ENCODE measurements at regions not wholly inside any gene's neighbourhood (a gene's known extent, or its start where the extent isn't known, plus 50 kb on each side); places are given as distances from the start of the nearest gene placed in this dataset.

DNA sequence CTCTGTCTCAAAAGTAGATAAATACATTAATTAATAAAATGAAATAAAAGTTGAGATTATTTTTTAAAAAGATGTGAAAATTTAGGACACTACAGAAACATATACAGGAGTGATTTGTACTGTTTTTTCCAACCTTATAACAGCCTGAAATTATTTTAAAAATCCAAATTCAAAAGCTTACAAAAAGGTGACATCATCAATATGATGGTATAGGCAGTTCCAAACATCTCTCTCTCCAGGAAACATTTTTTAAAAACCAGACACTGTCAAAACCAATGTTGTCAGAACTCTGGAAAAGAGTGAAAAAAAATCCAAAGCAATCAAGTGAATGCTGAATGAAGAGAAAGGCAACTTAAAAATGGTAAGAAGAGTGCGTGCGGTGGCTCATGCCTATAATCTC, 76.7 kb downstream of the HHEX start:
- no peak overlapping the region for H3K4me3 ChIP-seq (ENCODE audit: low read depth, low read length)
- TF ChIP-seq, protein P1, sequence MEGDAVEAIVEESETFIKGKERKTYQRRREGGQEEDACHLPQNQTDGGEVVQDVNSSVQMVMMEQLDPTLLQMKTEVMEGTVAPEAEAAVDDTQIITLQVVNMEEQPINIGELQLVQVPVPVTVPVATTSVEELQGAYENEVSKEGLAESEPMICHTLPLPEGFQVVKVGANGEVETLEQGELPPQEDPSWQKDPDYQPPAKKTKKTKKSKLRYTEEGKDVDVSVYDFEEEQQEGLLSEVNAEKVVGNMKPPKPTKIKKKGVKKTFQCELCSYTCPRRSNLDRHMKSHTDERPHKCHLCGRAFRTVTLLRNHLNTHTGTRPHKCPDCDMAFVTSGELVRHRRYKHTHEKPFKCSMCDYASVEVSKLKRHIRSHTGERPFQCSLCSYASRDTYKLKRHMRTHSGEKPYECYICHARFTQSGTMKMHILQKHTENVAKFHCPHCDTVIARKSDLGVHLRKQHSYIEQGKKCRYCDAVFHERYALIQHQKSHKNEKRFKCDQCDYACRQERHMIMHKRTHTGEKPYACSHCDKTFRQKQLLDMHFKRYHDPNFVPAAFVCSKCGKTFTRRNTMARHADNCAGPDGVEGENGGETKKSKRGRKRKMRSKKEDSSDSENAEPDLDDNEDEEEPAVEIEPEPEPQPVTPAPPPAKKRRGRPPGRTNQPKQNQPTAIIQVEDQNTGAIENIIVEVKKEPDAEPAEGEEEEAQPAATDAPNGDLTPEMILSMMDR (IDR thresholded peaks at IDR 0.05; ENCODE audit: low read depth, low read length) = no peak

DNA sequence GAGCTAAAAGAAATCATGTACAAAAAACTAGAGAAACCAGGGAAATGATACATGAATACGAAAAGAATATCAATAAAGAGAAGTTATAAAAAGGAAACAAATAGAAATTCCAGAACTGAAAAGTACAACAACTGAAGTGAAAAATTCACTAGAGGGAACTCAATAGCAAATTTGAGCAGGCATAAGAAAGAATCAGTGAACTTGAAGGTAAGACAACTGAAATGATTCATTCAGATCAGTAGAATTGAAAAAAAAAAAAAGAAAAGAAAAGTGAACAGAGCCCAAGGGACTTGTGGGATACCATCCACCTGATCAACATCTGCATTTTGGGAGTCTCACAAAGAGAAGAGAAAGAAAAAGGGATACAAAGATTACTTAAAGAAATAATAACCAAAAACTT, 78.3 kb downstream of the HHEX start:
- TF ChIP-seq, protein P1 (IDR thresholded peaks at IDR 0.05; ENCODE audit: low read depth, low read length) = no peak
- H3K4me3 ChIP-seq (ENCODE audit: low read depth, low read length) = no peak overlapping the region

DNA sequence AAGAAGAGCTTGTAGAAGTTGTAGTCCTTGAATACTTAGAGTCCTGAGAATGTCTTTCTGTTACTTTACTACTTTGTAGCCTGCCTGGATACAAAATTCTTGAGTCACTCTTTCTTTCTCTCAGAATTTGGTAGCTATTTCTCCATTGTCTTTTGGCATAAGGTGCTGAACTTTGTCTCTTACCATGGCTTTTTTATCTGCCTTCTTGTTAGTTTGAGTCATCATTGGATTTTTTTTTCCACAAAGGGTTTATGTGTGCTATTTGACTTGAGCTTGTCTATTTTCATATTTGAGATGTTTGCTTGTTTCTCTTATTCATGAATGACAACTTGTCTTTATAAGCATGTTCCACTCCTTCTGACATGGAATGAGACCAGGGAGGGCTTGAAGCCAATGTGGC, 74.5 kb upstream of the EXOC6 start:
- TF ChIP-seq, protein P1 (IDR thresholded peaks at IDR 0.05; ENCODE audit: low read depth, low read length) = no peak
- no peak overlapping the region for H3K4me3 ChIP-seq (ENCODE audit: low read depth, low read length)

DNA sequence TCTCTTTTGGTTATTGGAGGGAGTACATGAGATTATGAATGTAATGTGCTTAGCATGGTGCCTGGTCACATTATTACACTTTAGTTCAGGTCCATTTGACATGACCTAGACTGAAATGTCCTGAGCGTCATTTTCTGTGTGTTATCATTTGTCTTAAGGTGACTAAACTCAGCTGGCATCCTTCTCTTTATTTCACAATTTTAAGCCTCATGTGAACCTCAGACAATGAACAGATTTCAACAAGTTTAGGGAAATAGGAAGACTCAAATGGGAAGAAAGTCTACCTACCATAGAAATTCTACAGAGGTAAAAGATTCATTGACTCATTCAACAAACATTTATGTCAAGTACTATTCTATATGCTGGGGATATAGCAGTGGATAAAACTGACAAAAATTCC, 70.2 kb upstream of the EXOC6 start:
- H3K4me3 ChIP-seq (ENCODE audit: low read depth, low read length) = no peak overlapping the region
- TF ChIP-seq, protein P1 (IDR thresholded peaks at IDR 0.05; ENCODE audit: low read depth, low read length) = no peak

DNA sequence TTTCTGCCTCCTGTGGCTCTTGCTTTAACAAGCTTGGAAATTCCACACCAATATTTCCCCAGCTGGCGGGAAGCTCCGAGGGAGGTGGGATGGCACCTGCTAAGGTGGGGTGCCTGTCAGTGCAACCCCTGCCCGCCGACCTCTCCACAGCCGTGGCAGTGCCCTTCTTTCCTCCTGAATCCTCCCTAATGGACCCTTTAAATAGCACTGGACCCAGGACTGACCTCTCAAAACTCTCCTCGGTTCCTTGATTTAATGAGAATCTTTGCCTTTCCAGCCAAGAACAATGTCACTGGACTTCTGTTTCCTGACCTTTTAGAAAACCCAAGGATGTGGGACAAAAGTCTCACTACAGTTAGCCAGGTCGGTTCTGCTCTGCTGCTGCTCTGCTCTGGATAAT, 63.2 kb upstream of the EXOC6 start:
- TF ChIP-seq, protein P1 (IDR thresholded peaks at IDR 0.05; ENCODE audit: low read depth, low read length) = no peak
- H3K4me3 ChIP-seq (ENCODE audit: low read depth, low read length) = no peak overlapping the region

DNA sequence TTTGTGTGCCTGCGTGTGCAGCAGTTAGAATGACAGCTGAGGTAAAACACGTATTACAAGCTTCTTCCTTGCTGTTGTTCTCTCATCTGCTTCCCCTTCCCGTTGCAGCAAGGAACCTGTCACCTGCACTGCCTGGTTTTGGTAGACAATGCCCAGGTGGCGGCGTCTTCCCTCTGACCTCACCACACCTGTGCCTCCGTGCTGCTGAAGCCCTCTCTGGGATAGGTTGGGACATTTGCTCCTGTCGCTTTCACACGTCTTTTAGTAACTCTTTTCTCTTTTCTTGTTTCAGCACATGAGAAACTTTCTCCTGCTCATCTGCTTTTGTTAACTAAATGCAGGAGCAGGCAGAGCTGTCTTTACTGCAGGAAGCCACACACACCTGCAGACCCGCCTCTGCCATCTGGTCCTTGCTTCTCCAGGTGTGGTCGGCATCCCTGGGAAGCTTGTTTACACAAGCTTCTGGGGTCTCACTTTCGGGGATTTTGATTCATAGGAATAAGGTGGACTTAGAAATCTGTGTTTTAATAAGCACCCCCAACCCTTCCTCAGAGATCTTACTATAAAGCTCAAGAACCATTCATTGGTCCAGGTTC, 60.7 kb upstream of the EXOC6 start:
- TF ChIP-seq, protein P1 (IDR thresholded peaks at IDR 0.05; ENCODE audit: low read depth, low read length) = no peak
- H3K4me3 ChIP-seq (ENCODE audit: low read depth, low read length) = no peak overlapping the region

DNA sequence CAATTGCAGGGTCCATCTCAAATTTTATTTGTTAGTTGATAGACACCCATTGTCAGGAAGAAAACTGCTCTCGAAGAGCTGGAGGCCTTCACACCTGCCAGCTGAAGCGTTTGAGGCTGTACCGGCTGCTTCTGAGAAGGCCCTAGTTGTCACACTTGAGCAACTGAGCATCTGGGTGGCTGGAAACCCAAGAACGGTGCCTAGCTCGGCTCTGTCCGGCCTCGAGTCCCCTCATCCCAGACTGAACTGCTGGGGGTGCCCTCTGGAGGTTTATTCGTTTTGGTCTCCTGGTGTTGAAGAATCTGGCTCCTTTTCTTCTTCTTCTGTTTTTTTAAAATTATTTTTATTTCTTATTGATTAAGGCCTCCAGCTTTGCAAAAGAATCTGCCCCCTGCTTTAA, 59.3 kb upstream of the EXOC6 start:
- H3K4me3 ChIP-seq (ENCODE audit: low read depth, low read length) = no peak overlapping the region
- TF ChIP-seq, protein P1 (IDR thresholded peaks at IDR 0.05; ENCODE audit: low read depth, low read length) = no peak
